ENCODE measurements at regions not wholly inside any gene's neighbourhood (a gene's known extent, or its start where the extent isn't known, plus 50 kb on each side); places are given as distances from the start of the nearest gene placed in this dataset.

GRCh38 chr6:149179431-149179830, 138.1 kb upstream of the TAB2 start:
- TF ChIP-seq KLF13 (tag; IDR thresholded peaks at IDR 0.05; ENCODE audit: borderline replicate concordance, low read depth) (no peak), RNF2 (IDR thresholded peaks at IDR 0.05) (no peak), ZNF780A (CRISPR knock-in tag; IDR thresholded peaks at IDR 0.05) (no peak), E2F3 (CRISPR knock-in tag; IDR thresholded peaks at IDR 0.05) (no peak), CTCF (IDR thresholded peaks at IDR 0.05 in 2 of 3, conservative IDR thresholded peaks at IDR 0.05 in 1 of 3; ENCODE audit: insufficient read depth in 2 of 3, low read depth in 1 of 3, low read length in 3 of 3) (no peak)
